ENCODE measurements at regions not wholly inside any gene's neighbourhood (a gene's known extent, or its start where the extent isn't known, plus 50 kb on each side); places are given as distances from the start of the nearest gene placed in this dataset.

- H3K9me3 ChIP-seq (ENCODE audit: control insufficient read depth, low read length, poor library complexity, severe bottlenecking) = no peaks in the 10 kb centered on the region
- Mint-ChIP-seq H3K4me1 (no peaks in the 10 kb centered on the region), H3K36me3 (ENCODE audit: low read depth) (no peaks in the 10 kb centered on the region), H3K27ac (no peak overlapping the region), H3K27me3 (no peaks in the 10 kb centered on the region), H3K4me3 (no peak overlapping the region)
- no peak for ATAC-seq
- no peak for DNase-seq
Observed at GRCh38 chr4:23700197-23700596, 189.7 kb downstream of the PPARGC1A start.

GRCh38 chr4:23697722-23698121, 192.1 kb downstream of the PPARGC1A start:
- no peaks in the 10 kb centered on the region for H3K4me1 Mint-ChIP-seq
- no peaks in the 10 kb centered on the region for H3K27me3 Mint-ChIP-seq
- H3K4me3 Mint-ChIP-seq = no peak overlapping the region

GRCh38 chr4:23697001-23697528, 192.8 kb downstream of the PPARGC1A start:
- Mint-ChIP-seq H3K27me3 (no peaks in the 10 kb centered on the region), H3K36me3 (ENCODE audit: low read depth) (no peaks in the 10 kb centered on the region), H3K27ac (no peak overlapping the region), H3K4me3 (no peak overlapping the region), H3K4me1 (no peaks in the 10 kb centered on the region)
- no peak for DNase-seq
- no peak for ATAC-seq
- no peaks in the 10 kb centered on the region for H3K9me3 ChIP-seq (ENCODE audit: control insufficient read depth, low read length, poor library complexity, severe bottlenecking)

More at GRCh38 chr4:23697722-23698121, 192.1 kb downstream of the PPARGC1A start:
- DNase-seq (no peak), ATAC-seq (no peak)
- Mint-ChIP-seq H3K27ac (no peak overlapping the region), H3K36me3 (ENCODE audit: low read depth) (no peaks in the 10 kb centered on the region)
- H3K9me3 ChIP-seq (ENCODE audit: control insufficient read depth, low read length, poor library complexity, severe bottlenecking) = no peaks in the 10 kb centered on the region

- no peak for DNase-seq
- Mint-ChIP-seq H3K4me3 (no peak overlapping the region), H3K27ac (no peak overlapping the region), H3K27me3 (no peaks in the 10 kb centered on the region), H3K4me1 (no peaks in the 10 kb centered on the region), H3K36me3 (ENCODE audit: low read depth) (no peaks in the 10 kb centered on the region)
- ATAC-seq = no peak
- no peaks in the 10 kb centered on the region for H3K9me3 ChIP-seq (ENCODE audit: control insufficient read depth, low read length, poor library complexity, severe bottlenecking)
Observed at GRCh38 chr4:23686169-23686897, 203.5 kb downstream of the PPARGC1A start.

- H3K27me3 Mint-ChIP-seq = no peaks in the 10 kb centered on the region
- H3K4me3 Mint-ChIP-seq = no peak overlapping the region
- H3K27ac Mint-ChIP-seq = no peak overlapping the region
- DNase-seq (no peak), ATAC-seq (no peak)
- no peaks in the 10 kb centered on the region for H3K9me3 ChIP-seq (ENCODE audit: control insufficient read depth, low read length, poor library complexity, severe bottlenecking)
- H3K36me3 Mint-ChIP-seq (ENCODE audit: low read depth) = no peaks in the 10 kb centered on the region
- no peaks in the 10 kb centered on the region for H3K4me1 Mint-ChIP-seq
Observed at GRCh38 chr4:23685471-23685870, 204.4 kb downstream of the PPARGC1A start.

- H3K4me1 Mint-ChIP-seq = no peaks in the 10 kb centered on the region
- no peaks in the 10 kb centered on the region for H3K27me3 Mint-ChIP-seq
- DNase-seq (no peak), ATAC-seq (no peak)
- H3K27ac Mint-ChIP-seq = no peak overlapping the region
- H3K4me3 Mint-ChIP-seq = no peak overlapping the region
- no peaks in the 10 kb centered on the region for H3K9me3 ChIP-seq (ENCODE audit: control insufficient read depth, low read length, poor library complexity, severe bottlenecking)
- no peaks in the 10 kb centered on the region for H3K36me3 Mint-ChIP-seq (ENCODE audit: low read depth)
Observed at GRCh38 chr4:23680671-23681518, 209.0 kb downstream of the PPARGC1A start.

GRCh38 chr4:23674694-23675093, 215.2 kb downstream of the PPARGC1A start:
- ATAC-seq = no peak
- H3K27me3 Mint-ChIP-seq = no peaks in the 10 kb centered on the region

GRCh38 chr4:23667659-23668058, 222.2 kb downstream of the PPARGC1A start:
- no peak for DNase-seq
- H3K9me3 ChIP-seq (ENCODE audit: control insufficient read depth, low read length, poor library complexity, severe bottlenecking) = no peaks in the 10 kb centered on the region
- H3K4me3 Mint-ChIP-seq = no peak overlapping the region
- no peaks in the 10 kb centered on the region for H3K27me3 Mint-ChIP-seq
- H3K27ac Mint-ChIP-seq = no peak overlapping the region
- H3K4me1 Mint-ChIP-seq = no peaks in the 10 kb centered on the region
- no peak for ATAC-seq
- no peaks in the 10 kb centered on the region for H3K36me3 Mint-ChIP-seq (ENCODE audit: low read depth)

More at GRCh38 chr4:23674694-23675093, 215.2 kb downstream of the PPARGC1A start:
- H3K4me3 Mint-ChIP-seq = no peak overlapping the region
- H3K36me3 Mint-ChIP-seq (ENCODE audit: low read depth) = no peaks in the 10 kb centered on the region
- H3K4me1 Mint-ChIP-seq = no peaks in the 10 kb centered on the region
- no peak overlapping the region for H3K27ac Mint-ChIP-seq
- no peaks in the 10 kb centered on the region for H3K9me3 ChIP-seq (ENCODE audit: control insufficient read depth, low read length, poor library complexity, severe bottlenecking)
- DNase-seq = no peak

GRCh38 chr4:23660865-23661264, 229.0 kb downstream of the PPARGC1A start:
- no peak for ATAC-seq
- H3K27ac Mint-ChIP-seq = no peak overlapping the region

GRCh38 chr4:23654791-23655190, 235.1 kb downstream of the PPARGC1A start:
- ATAC-seq (no peak), DNase-seq (no peak)
- H3K27me3 Mint-ChIP-seq = no peaks in the 10 kb centered on the region
- no peaks in the 10 kb centered on the region for H3K9me3 ChIP-seq (ENCODE audit: control insufficient read depth, low read length, poor library complexity, severe bottlenecking)
- no peak overlapping the region for H3K4me3 Mint-ChIP-seq
- H3K4me1 Mint-ChIP-seq = no peaks in the 10 kb centered on the region
- no peaks in the 10 kb centered on the region for H3K36me3 Mint-ChIP-seq (ENCODE audit: low read depth)
- H3K27ac Mint-ChIP-seq = no peak overlapping the region

More at GRCh38 chr4:23660865-23661264, 229.0 kb downstream of the PPARGC1A start:
- Mint-ChIP-seq H3K36me3 (ENCODE audit: low read depth) (no peaks in the 10 kb centered on the region), H3K4me1 (no peaks in the 10 kb centered on the region), H3K27me3 (no peaks in the 10 kb centered on the region), H3K4me3 (no peak overlapping the region)
- no peak for DNase-seq
- no peaks in the 10 kb centered on the region for H3K9me3 ChIP-seq (ENCODE audit: control insufficient read depth, low read length, poor library complexity, severe bottlenecking)

- DNase-seq (no peak), ATAC-seq (no peak)
- Mint-ChIP-seq H3K4me3 (no peak overlapping the region), H3K27ac (no peak overlapping the region), H3K36me3 (ENCODE audit: low read depth) (no peaks in the 10 kb centered on the region), H3K4me1 (no peaks in the 10 kb centered on the region), H3K27me3 (no peaks in the 10 kb centered on the region)
- H3K9me3 ChIP-seq (ENCODE audit: control insufficient read depth, low read length, poor library complexity, severe bottlenecking) = no peaks in the 10 kb centered on the region
Observed at GRCh38 chr4:23648854-23649596, 240.8 kb downstream of the PPARGC1A start.

GRCh38 chr4:23635468-23635867, 254.4 kb downstream of the PPARGC1A start:
- H3K9me3 ChIP-seq (ENCODE audit: control insufficient read depth, low read length, poor library complexity, severe bottlenecking) = no peaks in the 10 kb centered on the region
- no peaks in the 10 kb centered on the region for H3K27me3 Mint-ChIP-seq
- ATAC-seq (no peak), DNase-seq (no peak)
- H3K4me3 Mint-ChIP-seq = no peak overlapping the region
- no peaks in the 10 kb centered on the region for H3K4me1 Mint-ChIP-seq
- H3K36me3 Mint-ChIP-seq (ENCODE audit: low read depth) = no peaks in the 10 kb centered on the region
- H3K27ac Mint-ChIP-seq = no peak overlapping the region
